ENCODE measurements at regions not wholly inside any gene's neighbourhood (a gene's known extent, or its start where the extent isn't known, plus 50 kb on each side); places are given as distances from the start of the nearest gene placed in this dataset.
"Not testable (repeated sequence)": the region's sequence is repeated elsewhere in the genome, so short reads cannot be mapped to it uniquely, and the experiment has no call there.

DNA sequence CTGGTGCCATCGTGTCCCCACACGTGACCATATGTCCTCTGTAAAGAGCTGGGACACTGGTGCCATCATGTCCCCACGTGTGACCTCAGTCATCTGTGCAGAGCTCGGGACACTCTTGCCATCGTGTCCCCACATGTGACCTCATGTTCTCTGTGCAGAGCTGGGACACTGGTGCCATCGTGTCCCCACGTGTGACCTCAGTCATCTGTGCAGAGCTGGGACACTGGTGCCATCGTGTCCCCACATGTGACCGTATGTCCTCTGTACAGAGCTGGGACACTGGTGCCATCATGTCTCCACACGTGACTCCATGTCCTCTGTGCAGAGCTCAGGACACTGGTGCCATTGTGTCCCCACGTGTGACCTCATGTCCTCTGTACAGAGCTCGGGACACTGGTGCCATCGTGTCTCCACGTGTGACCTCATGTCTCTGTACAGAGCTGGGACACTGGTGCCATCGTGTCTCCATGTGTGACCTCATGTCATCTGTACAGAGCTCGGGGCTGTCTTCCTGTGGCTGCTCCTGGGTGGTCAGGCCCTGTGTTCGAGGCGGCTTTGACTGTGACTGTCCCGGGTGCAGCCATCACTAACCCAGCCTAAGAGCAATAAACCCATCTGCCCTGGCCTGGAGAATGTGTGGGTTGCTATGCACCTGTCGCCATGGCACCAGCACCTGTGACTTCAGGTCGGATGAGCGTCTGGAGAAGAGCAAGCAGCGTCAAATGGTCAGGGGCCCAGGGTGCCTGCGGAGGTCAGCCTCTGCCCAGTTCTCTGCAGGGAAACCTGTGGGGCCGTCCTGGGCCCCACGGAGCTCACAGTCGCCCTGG, 334.4 kb downstream of the ADGRD1 start (continued):
- TF ChIP-seq ZNF274 (IDR thresholded peaks at IDR 0.05; ENCODE audit: borderline replicate concordance, extremely low read depth, low read length) (no peak), GABPA (IDR thresholded peaks at IDR 0.05; ENCODE audit: borderline replicate concordance, insufficient read depth, low read length) (no peak), SRF (IDR thresholded peaks at IDR 0.05; ENCODE audit: low read depth, low read length) (no peak), NRF1 (IDR thresholded peaks at IDR 0.05; ENCODE audit: low read depth, low read length) (no peak), CREB1 (IDR thresholded peaks at IDR 0.05) (no peak)
- TF ChIP-seq, protein P1, sequence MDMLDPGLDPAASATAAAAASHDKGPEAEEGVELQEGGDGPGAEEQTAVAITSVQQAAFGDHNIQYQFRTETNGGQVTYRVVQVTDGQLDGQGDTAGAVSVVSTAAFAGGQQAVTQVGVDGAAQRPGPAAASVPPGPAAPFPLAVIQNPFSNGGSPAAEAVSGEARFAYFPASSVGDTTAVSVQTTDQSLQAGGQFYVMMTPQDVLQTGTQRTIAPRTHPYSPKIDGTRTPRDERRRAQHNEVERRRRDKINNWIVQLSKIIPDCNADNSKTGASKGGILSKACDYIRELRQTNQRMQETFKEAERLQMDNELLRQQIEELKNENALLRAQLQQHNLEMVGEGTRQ (IDR thresholded peaks at IDR 0.05; ENCODE audit: low read length) = no peak

DNA sequence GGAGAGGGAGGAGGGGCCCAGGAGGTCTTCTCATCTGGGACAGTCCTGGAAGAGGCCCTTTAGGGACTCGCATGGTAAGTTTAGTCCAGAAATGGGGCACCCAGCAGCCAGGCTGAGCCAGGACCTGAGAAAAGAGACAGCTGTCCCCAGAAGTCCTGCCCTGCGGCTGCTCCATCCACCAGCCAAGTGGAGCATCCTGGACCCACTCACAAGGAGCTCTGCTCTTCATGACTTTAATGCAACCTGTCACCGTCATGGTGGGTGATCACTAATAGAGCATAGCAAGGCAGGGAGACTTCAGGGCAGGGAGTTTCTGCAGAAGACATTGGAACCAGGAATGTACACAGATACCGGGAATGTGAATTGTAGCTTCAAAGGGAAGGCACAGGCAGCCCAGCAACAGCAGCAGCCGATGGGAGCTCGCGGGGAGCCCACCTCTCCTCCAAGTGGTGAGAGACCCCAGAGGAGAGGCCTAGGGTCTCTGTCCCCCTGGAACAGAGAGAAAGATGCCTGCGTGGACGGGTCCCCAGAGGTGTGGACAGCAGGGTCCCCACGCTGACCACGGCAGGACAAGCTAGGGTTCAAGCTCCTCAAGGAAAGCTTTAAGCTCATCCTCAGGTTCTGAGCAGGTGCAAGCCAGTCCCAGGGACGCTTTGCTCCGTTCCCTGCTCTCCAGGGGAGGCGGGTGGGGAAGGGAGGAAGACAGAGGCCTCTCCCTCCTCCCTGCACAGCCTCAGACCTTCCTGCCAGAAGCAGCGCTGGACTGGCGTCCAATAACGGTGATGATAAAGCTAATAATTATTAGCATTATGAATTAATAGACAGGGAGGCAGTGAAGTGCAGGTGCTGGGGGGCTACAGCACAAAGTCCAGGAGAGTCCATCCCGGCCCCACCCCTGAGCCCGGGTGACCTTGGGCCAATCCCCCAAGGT, 335.3 kb downstream of the ADGRD1 start:
- H3K4ac ChIP-seq (replicated peaks; ENCODE audit: insufficient read length, low read depth, low read length); H2BK20ac ChIP-seq (ENCODE audit: low read length); POLR2A ChIA-PET (ENCODE audit: partially characterized antibody); H4K20me1 ChIP-seq (replicated peaks in 1 of 2; ENCODE audit: control insufficient read depth in 1 of 2, insufficient read depth in 2 of 2, low read length in 2 of 2); H3K79me1 ChIP-seq (ENCODE audit: low read depth, low read length); H3K36me3 ChIP-seq (ENCODE audit: control insufficient read depth in 2 of 4, insufficient read depth in 4 of 4, low read length in 3 of 4); H3K18ac ChIP-seq (ENCODE audit: extremely low read depth, low read length); H3K4me3 ChIP-seq (ENCODE audit: extremely low read depth in 1 of 4, insufficient read depth in 2 of 4, low read depth in 3 of 4, low read length in 4 of 4); H3K27me3 ChIP-seq (replicated peaks in 1 of 4; ENCODE audit: control insufficient read depth in 3 of 4, extremely low read depth in 1 of 4, insufficient read depth in 3 of 4, low read length in 3 of 4); H3K9me3 ChIP-seq (ENCODE audit: insufficient read depth in 2 of 2, low read depth in 1 of 2, low read length in 1 of 2); H3K23me2 ChIP-seq (ENCODE audit: low read depth, low read length); H3K14ac ChIP-seq (ENCODE audit: insufficient read length); H2AFZ ChIP-seq (ENCODE audit: low read length); FAIRE-seq; H4K8ac ChIP-seq (ENCODE audit: extremely low read depth, insufficient read depth, low read length); H3K23ac ChIP-seq (ENCODE audit: insufficient read length); H3K4me1 ChIP-seq (replicated peaks in 1 of 4; ENCODE audit: control insufficient read depth in 3 of 4, insufficient read depth in 4 of 4, low read length in 3 of 4); H4K5ac ChIP-seq (ENCODE audit: insufficient read length, low read depth, low read length); DNase-seq (ENCODE audit: low read depth in 1 of 2, low spot score in 2 of 2); H2BK15ac ChIP-seq (ENCODE audit: low read length); H3K27ac ChIP-seq (ENCODE audit: low read depth, low read length); H3K56ac ChIP-seq (replicated peaks; ENCODE audit: insufficient read length, low read depth, low read length); H2BK120ac ChIP-seq (replicated peaks; ENCODE audit: low read depth, low read length); H2AK5ac ChIP-seq (ENCODE audit: low read depth, low read length); H3K79me2 ChIP-seq (ENCODE audit: control insufficient read depth in 1 of 2, insufficient read depth in 2 of 2, low read length in 2 of 2); H2BK12ac ChIP-seq (ENCODE audit: low read depth, low read length); H3K4me2 ChIP-seq (ENCODE audit: insufficient read depth in 1 of 2, low read depth in 2 of 2, low read length in 2 of 2); H3K9ac ChIP-seq (replicated peaks in 1 of 4; ENCODE audit: extremely low read depth in 1 of 4, low read depth in 3 of 4, low read length in 3 of 4); H4K91ac ChIP-seq (replicated peaks; ENCODE audit: insufficient read length, low read length); H2BK5ac ChIP-seq (ENCODE audit: low read depth, low read length): not testable (repeated sequence)
- CTCF ChIA-PET (ENCODE audit: partially characterized antibody) = interaction anchor here (0.9 to 1.9 kb wide), 3 partner anchors 32 to 166 kb away, joined by 3 to 7 read pairs (median 4); no protein-coding TSS in a partner anchor
- 94% methylated on average over 15 of the region's 19 CpGs; no CpG with 5 or more reads in 1 of the 2 experiments for WGBS, 2 experiments (ENCODE audit: extremely low coverage in 1 of 2, insufficient coverage in 1 of 2, insufficient read length in 1 of 2, insufficient replicate concordance in 2 of 2, low coverage in 1 of 2, low lambda C conversion rate in 2 of 2, missing lambda C conversion rate in 1 of 2)

All from H1 (cell line).